ENCODE measurements at regions not wholly inside any gene's neighbourhood (a gene's known extent, or its start where the extent isn't known, plus 50 kb on each side); places are given as distances from the start of the nearest gene placed in this dataset.

DNA sequence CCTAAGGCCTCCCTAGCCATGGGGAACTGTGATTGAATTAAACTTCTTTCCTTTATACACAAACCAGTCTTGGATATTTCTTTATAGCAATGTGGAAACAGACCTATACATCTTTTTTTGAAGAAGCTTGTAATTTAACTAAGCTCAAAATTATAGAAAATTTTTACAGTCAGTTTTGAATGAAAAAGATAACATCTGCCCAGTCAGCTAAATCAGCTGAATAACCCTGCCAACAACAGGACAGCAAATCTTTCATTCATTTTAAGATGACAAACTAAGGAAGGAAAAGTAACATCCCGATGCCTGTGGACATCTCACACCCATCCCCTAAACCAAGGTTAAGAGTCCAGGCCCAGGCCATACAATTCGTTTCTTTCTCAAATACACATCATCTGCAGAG, 541.3 kb upstream of the SLC39A10 start:
- Histone ChIP-seq H3K4me1 (ENCODE audit: control insufficient read depth in 1 of 2, insufficient read depth in 2 of 2, low read depth in 1 of 2, low read length in 1 of 2) (no peaks in the 10 kb centered on the region), H2AFZ (ENCODE audit: low read depth) (no peak overlapping the region), H3K9me2 (no peaks in the 10 kb centered on the region), H3K27me3 (ENCODE audit: insufficient read depth) (no peaks in the 10 kb centered on the region), H4K20me1 (ENCODE audit: insufficient read depth) (no peaks in the 10 kb centered on the region), H3K9me3 (no peaks in the 10 kb centered on the region), H3K4me2 (no peak overlapping the region), H3K36me3 (replicated peaks in 1 of 2; ENCODE audit: control insufficient read depth in 1 of 2, insufficient read depth in 2 of 2, low read length in 1 of 2) (no peaks in the 10 kb centered on the region), H3K4me3 (ENCODE audit: low read depth in 2 of 2, low read length in 1 of 2) (no peak overlapping the region), H3K9ac (no peak overlapping the region), H3K27ac (ENCODE audit: low read depth in 2 of 2, low read length in 1 of 2) (no peak overlapping the region), H3F3A (replicated peaks; ENCODE audit: insufficient read depth) (no peaks in the 10 kb centered on the region), H3K79me2 (ENCODE audit: insufficient read depth) (no peaks in the 10 kb centered on the region)
- ChIA-PET CTCF (no interaction called here), POLR2A (no interaction called here)
- no peak for DNase-seq
- WGBS (ENCODE audit: low lambda C conversion rate): 0% methylated on average over 2 of the region's 2 CpGs
- TF ChIP-seq EP300 (IDR thresholded peaks at IDR 0.05; ENCODE audit: borderline replicate concordance in 1 of 2, low read depth in 1 of 2, low read length in 1 of 2) (no peak), NFIC (IDR thresholded peaks at IDR 0.05; ENCODE audit: borderline replicate concordance) (no peak), FOXJ3 (CRISPR knock-in tag; IDR thresholded peaks at IDR 0.05) (no peak), RCOR1 (IDR thresholded peaks at IDR 0.05; ENCODE audit: low read length) (no peak), ELF1 (IDR thresholded peaks at IDR 0.05) (no peak), YY1 (IDR thresholded peaks at IDR 0.05; ENCODE audit: low read depth) (no peak), RFX5 (IDR thresholded peaks at IDR 0.05; ENCODE audit: low read length) (no peak), PBX3 (IDR thresholded peaks at IDR 0.05) (no peak), RAD21 (IDR thresholded peaks at IDR 0.05; ENCODE audit: low read length) (no peak), JUND (IDR thresholded peaks at IDR 0.05) (no peak), CHD2 (IDR thresholded peaks at IDR 0.05; ENCODE audit: low read length, partially characterized antibody) (no peak), FOSL2 (IDR thresholded peaks at IDR 0.05; ENCODE audit: borderline replicate concordance, low read depth) (no peak), EZH2phosphoT487 (IDR thresholded peaks at IDR 0.05; ENCODE audit: borderline replicate concordance, low read depth) (no peak), SIN3A (IDR thresholded peaks at IDR 0.05; ENCODE audit: borderline replicate concordance, low read depth, low read length) (no peak), GATA2 (CRISPR knock-in tag; IDR thresholded peaks at IDR 0.05) (no peak)
- TF ChIP-seq, protein P1, sequence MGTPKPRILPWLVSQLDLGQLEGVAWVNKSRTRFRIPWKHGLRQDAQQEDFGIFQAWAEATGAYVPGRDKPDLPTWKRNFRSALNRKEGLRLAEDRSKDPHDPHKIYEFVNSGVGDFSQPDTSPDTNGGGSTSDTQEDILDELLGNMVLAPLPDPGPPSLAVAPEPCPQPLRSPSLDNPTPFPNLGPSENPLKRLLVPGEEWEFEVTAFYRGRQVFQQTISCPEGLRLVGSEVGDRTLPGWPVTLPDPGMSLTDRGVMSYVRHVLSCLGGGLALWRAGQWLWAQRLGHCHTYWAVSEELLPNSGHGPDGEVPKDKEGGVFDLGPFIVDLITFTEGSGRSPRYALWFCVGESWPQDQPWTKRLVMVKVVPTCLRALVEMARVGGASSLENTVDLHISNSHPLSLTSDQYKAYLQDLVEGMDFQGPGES (IDR thresholded peaks at IDR 0.05; ENCODE audit: low read depth, low read length): no peak
- TF ChIP-seq, protein P2, sequence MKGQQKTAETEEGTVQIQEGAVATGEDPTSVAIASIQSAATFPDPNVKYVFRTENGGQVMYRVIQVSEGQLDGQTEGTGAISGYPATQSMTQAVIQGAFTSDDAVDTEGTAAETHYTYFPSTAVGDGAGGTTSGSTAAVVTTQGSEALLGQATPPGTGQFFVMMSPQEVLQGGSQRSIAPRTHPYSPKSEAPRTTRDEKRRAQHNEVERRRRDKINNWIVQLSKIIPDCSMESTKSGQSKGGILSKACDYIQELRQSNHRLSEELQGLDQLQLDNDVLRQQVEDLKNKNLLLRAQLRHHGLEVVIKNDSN (IDR thresholded peaks at IDR 0.05; ENCODE audit: borderline replicate concordance, low read depth): no peak

- Histone ChIP-seq H3K9ac (no peak overlapping the region), H3K9me3 (no peaks in the 10 kb centered on the region), H3K27me3 (ENCODE audit: insufficient read depth) (no peaks in the 10 kb centered on the region), H3K4me2 (no peak overlapping the region), H3K79me2 (ENCODE audit: insufficient read depth) (no peaks in the 10 kb centered on the region), H3K36me3 (replicated peaks in 1 of 2; ENCODE audit: control insufficient read depth in 1 of 2, insufficient read depth in 2 of 2, low read length in 1 of 2) (no peaks in the 10 kb centered on the region), H3K27ac (ENCODE audit: low read depth in 2 of 2, low read length in 1 of 2) (no peak overlapping the region), H3K9me2 (no peaks in the 10 kb centered on the region; the same call in 1 of the 2 replicates), H3K4me3 (ENCODE audit: low read depth in 2 of 2, low read length in 1 of 2) (no peak overlapping the region), H3F3A (replicated peaks; ENCODE audit: insufficient read depth) (no peaks in the 10 kb centered on the region), H3K4me1 (ENCODE audit: control insufficient read depth in 1 of 2, insufficient read depth in 2 of 2, low read depth in 1 of 2, low read length in 1 of 2) (no peaks in the 10 kb centered on the region), H2AFZ (ENCODE audit: low read depth) (no peak overlapping the region), H4K20me1 (ENCODE audit: insufficient read depth) (no peaks in the 10 kb centered on the region)
- CTCF ChIA-PET: interaction anchor here (0.6 kb wide), 1 partner anchor 1690 kb away, joined by 4 read pairs; no protein-coding TSS in a partner anchor
- DNase-seq: no peak
- POLR2A ChIA-PET: no interaction called here
- TF ChIP-seq ELF1 (IDR thresholded peaks at IDR 0.05) (no peak), TCF12 (IDR thresholded peaks at IDR 0.05) (no peak), GABPA (IDR thresholded peaks at IDR 0.05; ENCODE audit: low read depth) (no peak), NRF1 (IDR thresholded peaks at IDR 0.05; ENCODE audit: low read depth, low read length) (no peak), EZH2phosphoT487 (IDR thresholded peaks at IDR 0.05; ENCODE audit: borderline replicate concordance, low read depth) (no peak), RFX5 (IDR thresholded peaks at IDR 0.05; ENCODE audit: low read length) (no peak), SIN3A (IDR thresholded peaks at IDR 0.05; ENCODE audit: borderline replicate concordance, low read depth, low read length) (no peak), PBX3 (IDR thresholded peaks at IDR 0.05) (no peak)
- TF ChIP-seq, protein P3, sequence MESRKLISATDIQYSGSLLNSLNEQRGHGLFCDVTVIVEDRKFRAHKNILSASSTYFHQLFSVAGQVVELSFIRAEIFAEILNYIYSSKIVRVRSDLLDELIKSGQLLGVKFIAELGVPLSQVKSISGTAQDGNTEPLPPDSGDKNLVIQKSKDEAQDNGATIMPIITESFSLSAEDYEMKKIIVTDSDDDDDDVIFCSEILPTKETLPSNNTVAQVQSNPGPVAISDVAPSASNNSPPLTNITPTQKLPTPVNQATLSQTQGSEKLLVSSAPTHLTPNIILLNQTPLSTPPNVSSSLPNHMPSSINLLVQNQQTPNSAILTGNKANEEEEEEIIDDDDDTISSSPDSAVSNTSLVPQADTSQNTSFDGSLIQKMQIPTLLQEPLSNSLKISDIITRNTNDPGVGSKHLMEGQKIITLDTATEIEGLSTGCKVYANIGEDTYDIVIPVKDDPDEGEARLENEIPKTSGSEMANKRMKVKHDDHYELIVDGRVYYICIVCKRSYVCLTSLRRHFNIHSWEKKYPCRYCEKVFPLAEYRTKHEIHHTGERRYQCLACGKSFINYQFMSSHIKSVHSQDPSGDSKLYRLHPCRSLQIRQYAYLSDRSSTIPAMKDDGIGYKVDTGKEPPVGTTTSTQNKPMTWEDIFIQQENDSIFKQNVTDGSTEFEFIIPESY (IDR thresholded peaks at IDR 0.05; ENCODE audit: borderline replicate concordance, low read depth): no peak
These were observed 548.8 kb upstream of the SLC39A10 start for GRCh38 chr2:195108182-195108581.
